Panc1 (cell line): ENCODE measurements at regions not wholly inside any gene's neighbourhood (a gene's known extent, or its start where the extent isn't known, plus 50 kb on each side); places are given as distances from the start of the nearest gene placed in this dataset.

Experiments used
- ATAC-seq: fragments of 200-7000 bp; cut with Tn5 transposase; 2 replicates; pipeline ENCODE4 v1.9.1; 2020; ENCODE audit warnings: mild to moderate bottlenecking, moderate library complexity
- BruUV-seq: library from RNA; stranded (reverse); fragments of 400-500 nt; replicated peaks from 2 replicates; lab custom pipeline; 2021; lab: Mats Ljungman, UMichigan
- CTCF ChIA-PET: fragments of 300-600 bp; sonication (Branson Sonifier 250); formaldehyde crosslinking; loops from one replicate; lab custom pipeline; 2022; ENCODE audit warnings: antibody characterized with exemption; lab: Charles Lee
- POLR2A ChIA-PET: fragments of 300-600 bp; sonication (Branson Sonifier 250); formaldehyde crosslinking; loops from one replicate; lab custom pipeline; 2022; ENCODE audit warnings: antibody characterized with exemption; lab: Charles Lee
- DNase-seq: peaks from one replicate; pipeline ENCODE4 v3.0.0-alpha.2; 2010; ENCODE audit warnings: low read depth, low spot score
- H3K27ac ChIP-seq: 2 replicates; pipeline ENCODE4 v1.5.1; 2011; ENCODE audit warnings: mild to moderate bottlenecking, low read length, inconsistent platforms
- H3K27me3 ChIP-seq: fragments of 200-500 bp; sonication (Bioruptor generic); 2 replicates; pipeline ENCODE4 v1.6.0; 2014; ENCODE audit warnings: low read length, inconsistent platforms; ENCODE audit not compliant: control insufficient read depth, insufficient read depth
- H3K36me3 ChIP-seq: fragments of 200-500 bp; sonication (Bioruptor generic); 2 replicates; pipeline ENCODE4 v1.5.1; 2014; ENCODE audit warnings: inconsistent platforms, mild to moderate bottlenecking, low read length, moderate library complexity; ENCODE audit not compliant: control insufficient read depth, insufficient read depth
- H3K4me1 ChIP-seq: 2 replicates; pipeline ENCODE4 v1.5.1; 2011; ENCODE audit warnings: inconsistent platforms, mild to moderate bottlenecking, low read length, moderate library complexity; ENCODE audit not compliant: control insufficient read depth, insufficient read depth
- H3K4me3 ChIP-seq, 2 experiments: 2 replicates each; pipeline ENCODE4 v1.5.1; 2011 to 2012; ENCODE audit warnings: low read depth in 2 of 2, low read length in 2 of 2, mild to moderate bottlenecking in 2 of 2, inconsistent platforms in 1 of 2, moderate library complexity in 1 of 2
- H3K9me3 ChIP-seq: fragments of 200-500 bp; sonication (Bioruptor generic); 2 replicates; pipeline ENCODE4 v1.5.1; 2014; ENCODE audit warnings: low read depth, mild to moderate bottlenecking, inconsistent platforms, low read length, moderate library complexity; ENCODE audit not compliant: control insufficient read depth, insufficient read depth
- POLR2AphosphoS5 ChIP-seq: IDR thresholded peaks from 2 replicates; pipeline ENCODE4 v1.6.1; 2012; ENCODE audit warnings: mild to moderate bottlenecking, low read depth, low read length, moderate library complexity
- SIN3A ChIP-seq: IDR thresholded peaks from 2 replicates; pipeline ENCODE4 v1.6.1; 2012; ENCODE audit warnings: low read depth, mild to moderate bottlenecking, low read length, moderate library complexity, borderline replicate concordance; ENCODE audit not compliant: insufficient read depth
- TCF7L2 ChIP-seq: IDR thresholded peaks from 2 replicates; pipeline ENCODE4 v1.6.1; 2011; ENCODE audit warnings: mild to moderate bottlenecking, low read depth, low read length, inconsistent platforms
- in situ Hi-C: cut with HindIII; loops from 2 replicates; pipeline ENCODE4 v1.10.0; 2016; ENCODE audit warnings: low sequenced_read_pairs, low pct_unique_long_range_greater_than_20kb
- intact Hi-C: fragments of 100-400 bp; cut with micrococcal nuclease; formaldehyde crosslinking; loops from one replicate; pipeline ENCODE4 v1.10.0; 2022; ENCODE audit not compliant: unreplicated experiment
- TF ChIP-seq, protein P1 (sequence below): fragments of 450-650 bp; IDR thresholded peaks from 2 replicates; pipeline ENCODE4 v1.5.1; 2017; ENCODE audit warnings: mild to moderate bottlenecking
- TF ChIP-seq, protein P2 (sequence below), 2 experiments: IDR thresholded peaks; 2 replicates each; pipeline ENCODE4 v1.6.1; 2011 to 2012; ENCODE audit warnings: low read depth in 2 of 2, control low read depth in 1 of 2, low read length in 1 of 2, mild to moderate bottlenecking in 1 of 2, moderate library complexity in 1 of 2; ENCODE audit not compliant: insufficient read depth in 1 of 2

DNA sequence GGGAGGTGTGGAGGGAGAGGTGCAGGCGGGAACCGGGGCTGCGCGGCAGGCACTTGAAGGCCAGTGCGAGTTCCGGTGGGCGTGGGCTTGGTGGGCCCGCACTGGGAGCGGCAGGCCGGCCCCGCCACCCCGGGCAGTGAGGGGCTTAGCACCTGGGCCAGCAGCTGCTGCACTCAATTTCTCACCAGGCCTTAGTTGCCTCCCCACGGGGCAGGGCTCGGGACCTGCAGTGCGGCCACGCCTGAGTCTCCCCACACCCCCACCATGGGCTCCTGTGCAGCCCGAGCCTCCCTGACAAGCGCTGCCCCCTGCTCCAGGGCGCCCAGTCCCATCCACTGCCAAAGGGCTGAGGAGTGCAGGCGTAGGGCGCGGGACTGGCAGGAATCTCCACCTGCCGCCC lies 284.5 kb downstream of the DEPDC1B start:
- ATAC-seq (no peak), DNase-seq (no peak)
- ChIA-PET CTCF (no interaction called here), POLR2A (no interaction called here)
- H3K27me3 ChIP-seq, result no peaks in the 10 kb centered on the region
- in situ Hi-C loops, result no loop called here
- no peaks in the 10 kb centered on the region for H3K9me3 ChIP-seq
- BruUV-seq, result no TSS peak
- no peaks in the 10 kb centered on the region for H3K4me1 ChIP-seq
- no peak overlapping the region for H3K4me3 ChIP-seq
- H3K27ac ChIP-seq, result no peak overlapping the region
- intact Hi-C loops, result no loop called here
- TF ChIP-seq, protein P1, sequence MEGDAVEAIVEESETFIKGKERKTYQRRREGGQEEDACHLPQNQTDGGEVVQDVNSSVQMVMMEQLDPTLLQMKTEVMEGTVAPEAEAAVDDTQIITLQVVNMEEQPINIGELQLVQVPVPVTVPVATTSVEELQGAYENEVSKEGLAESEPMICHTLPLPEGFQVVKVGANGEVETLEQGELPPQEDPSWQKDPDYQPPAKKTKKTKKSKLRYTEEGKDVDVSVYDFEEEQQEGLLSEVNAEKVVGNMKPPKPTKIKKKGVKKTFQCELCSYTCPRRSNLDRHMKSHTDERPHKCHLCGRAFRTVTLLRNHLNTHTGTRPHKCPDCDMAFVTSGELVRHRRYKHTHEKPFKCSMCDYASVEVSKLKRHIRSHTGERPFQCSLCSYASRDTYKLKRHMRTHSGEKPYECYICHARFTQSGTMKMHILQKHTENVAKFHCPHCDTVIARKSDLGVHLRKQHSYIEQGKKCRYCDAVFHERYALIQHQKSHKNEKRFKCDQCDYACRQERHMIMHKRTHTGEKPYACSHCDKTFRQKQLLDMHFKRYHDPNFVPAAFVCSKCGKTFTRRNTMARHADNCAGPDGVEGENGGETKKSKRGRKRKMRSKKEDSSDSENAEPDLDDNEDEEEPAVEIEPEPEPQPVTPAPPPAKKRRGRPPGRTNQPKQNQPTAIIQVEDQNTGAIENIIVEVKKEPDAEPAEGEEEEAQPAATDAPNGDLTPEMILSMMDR, result no peak
- TF ChIP-seq TCF7L2, result no peak
- no peaks in the 10 kb centered on the region for H3K36me3 ChIP-seq

DNA sequence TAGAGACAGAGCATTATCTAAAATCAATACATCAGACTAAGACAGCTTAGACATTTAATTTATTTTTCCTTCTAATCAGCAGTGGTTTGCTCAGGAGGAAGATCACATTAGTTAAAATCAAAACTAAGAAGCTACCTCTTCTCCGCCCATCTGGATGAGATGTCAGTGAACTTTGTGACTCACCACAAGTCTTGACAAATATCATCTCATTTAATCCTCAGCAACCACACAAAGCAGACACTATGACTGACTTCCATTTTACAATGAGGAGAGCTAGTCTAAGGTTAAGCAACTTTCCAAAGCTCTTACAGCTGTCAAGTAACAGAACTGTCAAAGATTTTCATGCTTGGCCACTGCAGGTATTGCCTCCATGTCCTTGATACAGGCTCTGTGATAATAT lies 289.5 kb downstream of the DEPDC1B start:
- Histone ChIP-seq H3K27me3 (no peaks in the 10 kb centered on the region), H3K4me3 (no peak overlapping the region), H3K27ac (no peak overlapping the region), H3K9me3 (no peaks in the 10 kb centered on the region), H3K36me3 (no peaks in the 10 kb centered on the region), H3K4me1 (no peaks in the 10 kb centered on the region)
- TF ChIP-seq TCF7L2, result no peak
- TF ChIP-seq, protein P2, sequence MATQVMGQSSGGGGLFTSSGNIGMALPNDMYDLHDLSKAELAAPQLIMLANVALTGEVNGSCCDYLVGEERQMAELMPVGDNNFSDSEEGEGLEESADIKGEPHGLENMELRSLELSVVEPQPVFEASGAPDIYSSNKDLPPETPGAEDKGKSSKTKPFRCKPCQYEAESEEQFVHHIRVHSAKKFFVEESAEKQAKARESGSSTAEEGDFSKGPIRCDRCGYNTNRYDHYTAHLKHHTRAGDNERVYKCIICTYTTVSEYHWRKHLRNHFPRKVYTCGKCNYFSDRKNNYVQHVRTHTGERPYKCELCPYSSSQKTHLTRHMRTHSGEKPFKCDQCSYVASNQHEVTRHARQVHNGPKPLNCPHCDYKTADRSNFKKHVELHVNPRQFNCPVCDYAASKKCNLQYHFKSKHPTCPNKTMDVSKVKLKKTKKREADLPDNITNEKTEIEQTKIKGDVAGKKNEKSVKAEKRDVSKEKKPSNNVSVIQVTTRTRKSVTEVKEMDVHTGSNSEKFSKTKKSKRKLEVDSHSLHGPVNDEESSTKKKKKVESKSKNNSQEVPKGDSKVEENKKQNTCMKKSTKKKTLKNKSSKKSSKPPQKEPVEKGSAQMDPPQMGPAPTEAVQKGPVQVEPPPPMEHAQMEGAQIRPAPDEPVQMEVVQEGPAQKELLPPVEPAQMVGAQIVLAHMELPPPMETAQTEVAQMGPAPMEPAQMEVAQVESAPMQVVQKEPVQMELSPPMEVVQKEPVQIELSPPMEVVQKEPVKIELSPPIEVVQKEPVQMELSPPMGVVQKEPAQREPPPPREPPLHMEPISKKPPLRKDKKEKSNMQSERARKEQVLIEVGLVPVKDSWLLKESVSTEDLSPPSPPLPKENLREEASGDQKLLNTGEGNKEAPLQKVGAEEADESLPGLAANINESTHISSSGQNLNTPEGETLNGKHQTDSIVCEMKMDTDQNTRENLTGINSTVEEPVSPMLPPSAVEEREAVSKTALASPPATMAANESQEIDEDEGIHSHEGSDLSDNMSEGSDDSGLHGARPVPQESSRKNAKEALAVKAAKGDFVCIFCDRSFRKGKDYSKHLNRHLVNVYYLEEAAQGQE (IDR thresholded peaks at IDR 0.05; ENCODE audit: insufficient read depth in 1 of 2, low read depth in 2 of 2, low read length in 1 of 2), result no peak
- TF ChIP-seq SIN3A, result no peak
- TF ChIP-seq, protein P1, result no peak
- TF ChIP-seq POLR2AphosphoS5, result no peak
- POLR2A ChIA-PET, result no interaction called here
- intact Hi-C loops (no loop called here), in situ Hi-C loops (no loop called here)
- CTCF ChIA-PET, result no interaction called here
- no TSS peak for BruUV-seq
- DNase-seq, result no peak
- ATAC-seq, result no peak

DNA sequence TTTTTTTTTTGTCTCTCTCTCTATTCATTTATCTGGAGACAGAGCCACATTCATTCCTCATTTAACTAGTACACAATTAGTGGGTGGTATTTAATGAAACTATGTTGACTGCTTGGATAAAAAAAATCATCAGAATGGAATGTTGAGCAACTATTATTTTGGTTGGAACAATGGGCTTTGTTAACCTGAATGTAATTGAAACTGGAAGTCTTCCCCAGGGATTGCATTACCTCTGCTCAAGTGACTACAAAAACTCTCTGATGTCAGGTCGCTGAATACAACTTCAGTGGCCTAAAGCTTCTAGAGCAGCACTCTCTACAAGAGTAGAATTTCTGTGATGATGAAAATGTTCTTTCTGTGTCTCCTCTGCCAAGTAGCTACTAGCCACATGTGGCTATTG lies 295.8 kb downstream of the DEPDC1B start:
- TF ChIP-seq TCF7L2, result no peak
- TF ChIP-seq, protein P2 (IDR thresholded peaks at IDR 0.05; ENCODE audit: insufficient read depth in 1 of 2, low read depth in 2 of 2, low read length in 1 of 2), result no peak
- TF ChIP-seq POLR2AphosphoS5, result no peak
- in situ Hi-C loops, result no loop called here
- no peak for DNase-seq

More for the DNA sequence above, 295.8 kb downstream of the DEPDC1B start:
- H3K4me1 ChIP-seq, result no peaks in the 10 kb centered on the region
- no peaks in the 10 kb centered on the region for H3K36me3 ChIP-seq
- ATAC-seq, result no peak
- H3K4me3 ChIP-seq, result no peak overlapping the region
- intact Hi-C loops, result no loop called here
- CTCF ChIA-PET, result no interaction called here
- POLR2A ChIA-PET, result no interaction called here
- no TSS peak for BruUV-seq
- H3K9me3 ChIP-seq, result no peaks in the 10 kb centered on the region
- no peak overlapping the region for H3K27ac ChIP-seq
- no peaks in the 10 kb centered on the region for H3K27me3 ChIP-seq
